ENCODE measurements at regions not wholly inside any gene's neighbourhood (a gene's known extent, or its start where the extent isn't known, plus 50 kb on each side); places are given as distances from the start of the nearest gene placed in this dataset.

- DNase-seq (ENCODE audit: low read depth in 6 of 9, low spot score in 9 of 9) = no peak
- Histone ChIP-seq H3K9me3 (ENCODE audit: control insufficient read depth in 2 of 2, insufficient read depth in 1 of 2, low read length in 1 of 2) (no peaks in the 10 kb centered on the region), H3K27ac (ENCODE audit: low read depth in 1 of 2, low read length in 1 of 2) (no peak overlapping the region), H3K27me3 (ENCODE audit: control insufficient read depth in 2 of 2, insufficient read depth in 1 of 2, low read length in 1 of 2) (no peaks in the 10 kb centered on the region), H3K4me3 (ENCODE audit: low read length in 2 of 2) (no peak overlapping the region), H3K4me1 (ENCODE audit: control insufficient read depth in 2 of 2, insufficient read depth in 2 of 2, low read length in 2 of 2) (no peaks in the 10 kb centered on the region), H3K36me3 (ENCODE audit: control insufficient read depth in 2 of 2, insufficient read depth in 2 of 2, low read length in 1 of 2) (no peaks in the 10 kb centered on the region)
- 93% methylated on average over 5 of the region's 5 CpGs for WGBS
These were observed 112.5 kb upstream of the SOX6 start for GRCh38 chr11:16468735-16469453.

- DNase-seq (ENCODE audit: low read depth in 6 of 9, low spot score in 9 of 9) = no peak
- H3K27me3 ChIP-seq (ENCODE audit: control insufficient read depth in 2 of 2, insufficient read depth in 1 of 2, low read length in 1 of 2) = no peaks in the 10 kb centered on the region
These were observed 104.2 kb upstream of the SOX6 start for GRCh38 chr11:16460508-16460907.

GRCh38 chr11:16456366-16456765 is 100.0 kb upstream of the SOX6 start:
- WGBS = 82% methylated on average over 2 of the region's 2 CpGs
- no peaks in the 10 kb centered on the region for H3K4me1 ChIP-seq (ENCODE audit: control insufficient read depth in 2 of 2, insufficient read depth in 2 of 2, low read length in 2 of 2)
- no peaks in the 10 kb centered on the region for H3K36me3 ChIP-seq (ENCODE audit: control insufficient read depth in 2 of 2, insufficient read depth in 2 of 2, low read length in 1 of 2)
- H3K27me3 ChIP-seq (ENCODE audit: control insufficient read depth in 2 of 2, insufficient read depth in 1 of 2, low read length in 1 of 2) = no peaks in the 10 kb centered on the region
- no peak overlapping the region for H3K27ac ChIP-seq (ENCODE audit: low read depth in 1 of 2, low read length in 1 of 2)
- no peaks in the 10 kb centered on the region for H3K9me3 ChIP-seq (ENCODE audit: control insufficient read depth in 2 of 2, insufficient read depth in 1 of 2, low read length in 1 of 2)
- no peak overlapping the region for H3K4me3 ChIP-seq (ENCODE audit: low read length in 2 of 2)
- no peak for DNase-seq (ENCODE audit: low read depth in 6 of 9, low spot score in 9 of 9)

More at GRCh38 chr11:16460508-16460907, 104.2 kb upstream of the SOX6 start:
- no peaks in the 10 kb centered on the region for H3K36me3 ChIP-seq (ENCODE audit: control insufficient read depth in 2 of 2, insufficient read depth in 2 of 2, low read length in 1 of 2)
- H3K4me3 ChIP-seq (ENCODE audit: low read length in 2 of 2) = no peak overlapping the region
- no peaks in the 10 kb centered on the region for H3K4me1 ChIP-seq (ENCODE audit: control insufficient read depth in 2 of 2, insufficient read depth in 2 of 2, low read length in 2 of 2)
- H3K27ac ChIP-seq (ENCODE audit: low read depth in 1 of 2, low read length in 1 of 2) = no peak overlapping the region
- H3K9me3 ChIP-seq (ENCODE audit: control insufficient read depth in 2 of 2, insufficient read depth in 1 of 2, low read length in 1 of 2) = no peaks in the 10 kb centered on the region

- Histone ChIP-seq H3K27ac (ENCODE audit: low read depth in 1 of 2, low read length in 1 of 2) (no peak overlapping the region), H3K4me3 (ENCODE audit: low read length in 2 of 2) (no peak overlapping the region), H3K4me1 (ENCODE audit: control insufficient read depth in 2 of 2, insufficient read depth in 2 of 2, low read length in 2 of 2) (no peaks in the 10 kb centered on the region), H3K36me3 (ENCODE audit: control insufficient read depth in 2 of 2, insufficient read depth in 2 of 2, low read length in 1 of 2) (no peaks in the 10 kb centered on the region), H3K9me3 (ENCODE audit: control insufficient read depth in 2 of 2, insufficient read depth in 1 of 2, low read length in 1 of 2) (no peaks in the 10 kb centered on the region), H3K27me3 (ENCODE audit: control insufficient read depth in 2 of 2, insufficient read depth in 1 of 2, low read length in 1 of 2) (no peaks in the 10 kb centered on the region)
- DNase-seq (ENCODE audit: low read depth in 6 of 9, low spot score in 9 of 9) = no peak
- 90% methylated on average over 2 of the region's 2 CpGs for WGBS
These were observed 98.0 kb upstream of the SOX6 start for GRCh38 chr11:16454289-16454863.

GRCh38 chr11:16448123-16448717 is 91.9 kb upstream of the SOX6 start:
- DNase-seq (ENCODE audit: low read depth in 6 of 9, low spot score in 9 of 9) = no peak
- Histone ChIP-seq H3K36me3 (ENCODE audit: control insufficient read depth in 2 of 2, insufficient read depth in 2 of 2, low read length in 1 of 2) (no peaks in the 10 kb centered on the region), H3K9me3 (ENCODE audit: control insufficient read depth in 2 of 2, insufficient read depth in 1 of 2, low read length in 1 of 2) (no peaks in the 10 kb centered on the region), H3K4me1 (ENCODE audit: control insufficient read depth in 2 of 2, insufficient read depth in 2 of 2, low read length in 2 of 2) (no peaks in the 10 kb centered on the region), H3K27me3 (ENCODE audit: control insufficient read depth in 2 of 2, insufficient read depth in 1 of 2, low read length in 1 of 2) (no peaks in the 10 kb centered on the region), H3K27ac (ENCODE audit: low read depth in 1 of 2, low read length in 1 of 2) (no peak overlapping the region), H3K4me3 (ENCODE audit: low read length in 2 of 2) (no peak overlapping the region)
- WGBS = 90% methylated on average over 1 of the region's 1 CpG

- H3K27me3 ChIP-seq (ENCODE audit: control insufficient read depth in 2 of 2, insufficient read depth in 1 of 2, low read length in 1 of 2) = no peaks in the 10 kb centered on the region
- WGBS = 95% methylated on average over 3 of the region's 3 CpGs
- no peak overlapping the region for H3K4me3 ChIP-seq (ENCODE audit: low read length in 2 of 2)
- no peaks in the 10 kb centered on the region for H3K36me3 ChIP-seq (ENCODE audit: control insufficient read depth in 2 of 2, insufficient read depth in 2 of 2, low read length in 1 of 2)
- no peaks in the 10 kb centered on the region for H3K9me3 ChIP-seq (ENCODE audit: control insufficient read depth in 2 of 2, insufficient read depth in 1 of 2, low read length in 1 of 2)
- DNase-seq (ENCODE audit: low read depth in 6 of 9, low spot score in 9 of 9) = no peak
- H3K27ac ChIP-seq (ENCODE audit: low read depth in 1 of 2, low read length in 1 of 2) = no peak overlapping the region
- no peaks in the 10 kb centered on the region for H3K4me1 ChIP-seq (ENCODE audit: control insufficient read depth in 2 of 2, insufficient read depth in 2 of 2, low read length in 2 of 2)
These were observed 85.1 kb upstream of the SOX6 start for GRCh38 chr11:16441461-16441860.

- H3K27me3 ChIP-seq (ENCODE audit: control insufficient read depth in 2 of 2, insufficient read depth in 1 of 2, low read length in 1 of 2) = no peaks in the 10 kb centered on the region
- H3K36me3 ChIP-seq (ENCODE audit: control insufficient read depth in 2 of 2, insufficient read depth in 2 of 2, low read length in 1 of 2) = no peaks in the 10 kb centered on the region
- H3K9me3 ChIP-seq (ENCODE audit: control insufficient read depth in 2 of 2, insufficient read depth in 1 of 2, low read length in 1 of 2) = no peaks in the 10 kb centered on the region
- no peaks in the 10 kb centered on the region for H3K4me1 ChIP-seq (ENCODE audit: control insufficient read depth in 2 of 2, insufficient read depth in 2 of 2, low read length in 2 of 2)
- DNase-seq (ENCODE audit: low read depth in 6 of 9, low spot score in 9 of 9) = no peak
- H3K4me3 ChIP-seq (ENCODE audit: low read length in 2 of 2) = no peak overlapping the region
- H3K27ac ChIP-seq (ENCODE audit: low read depth in 1 of 2, low read length in 1 of 2) = no peak overlapping the region
- 93% methylated on average over 5 of the region's 5 CpGs for WGBS
These were observed 83.8 kb upstream of the SOX6 start for GRCh38 chr11:16440136-16440535.

GRCh38 chr11:16434036-16434435 is 77.7 kb upstream of the SOX6 start:
- WGBS = 69% methylated on average over 2 of the region's 2 CpGs
- DNase-seq (ENCODE audit: low read depth in 6 of 9, low spot score in 9 of 9) = no peak
- no peaks in the 10 kb centered on the region for H3K27me3 ChIP-seq (ENCODE audit: control insufficient read depth in 2 of 2, insufficient read depth in 1 of 2, low read length in 1 of 2)
- H3K27ac ChIP-seq (ENCODE audit: low read depth in 1 of 2, low read length in 1 of 2) = no peak overlapping the region
- H3K36me3 ChIP-seq (ENCODE audit: control insufficient read depth in 2 of 2, insufficient read depth in 2 of 2, low read length in 1 of 2) = no peaks in the 10 kb centered on the region
- no peaks in the 10 kb centered on the region for H3K4me1 ChIP-seq (ENCODE audit: control insufficient read depth in 2 of 2, insufficient read depth in 2 of 2, low read length in 2 of 2)
- H3K4me3 ChIP-seq (ENCODE audit: low read length in 2 of 2) = no peak overlapping the region
- H3K9me3 ChIP-seq (ENCODE audit: control insufficient read depth in 2 of 2, insufficient read depth in 1 of 2, low read length in 1 of 2) = no peaks in the 10 kb centered on the region

GRCh38 chr11:16430674-16431073 is 74.3 kb upstream of the SOX6 start:
- H3K27me3 ChIP-seq (ENCODE audit: control insufficient read depth in 2 of 2, insufficient read depth in 1 of 2, low read length in 1 of 2) = no peaks in the 10 kb centered on the region
- WGBS = 96% methylated on average over 1 of the region's 1 CpG
- DNase-seq (ENCODE audit: low read depth in 6 of 9, low spot score in 9 of 9) = no peak

More at GRCh38 chr11:16430674-16431073, 74.3 kb upstream of the SOX6 start:
- H3K27ac ChIP-seq (ENCODE audit: low read depth in 1 of 2, low read length in 1 of 2) = no peak overlapping the region
- H3K9me3 ChIP-seq (ENCODE audit: control insufficient read depth in 2 of 2, insufficient read depth in 1 of 2, low read length in 1 of 2) = no peaks in the 10 kb centered on the region
- H3K36me3 ChIP-seq (ENCODE audit: control insufficient read depth in 2 of 2, insufficient read depth in 2 of 2, low read length in 1 of 2) = no peaks in the 10 kb centered on the region
- H3K4me3 ChIP-seq (ENCODE audit: low read length in 2 of 2) = no peak overlapping the region
- no peaks in the 10 kb centered on the region for H3K4me1 ChIP-seq (ENCODE audit: control insufficient read depth in 2 of 2, insufficient read depth in 2 of 2, low read length in 2 of 2)
